ENCODE measurements at regions not wholly inside any gene's neighbourhood (a gene's known extent, or its start where the extent isn't known, plus 50 kb on each side); places are given as distances from the start of the nearest gene placed in this dataset.
A peak's percentile ranks its signal among the peaks of the same experiment; 100 is the strongest.
"Not testable (repeated sequence)": the region's sequence is repeated elsewhere in the genome, so short reads cannot be mapped to it uniquely, and the experiment has no call there.

- in situ Hi-C loops (cut with HindIII; ENCODE audit: low pct_unique_long_range_greater_than_20kb, low sequenced_read_pairs), result no loop called here
- no peak for DNase-seq (ENCODE audit: low read depth, low spot score)
Measured at GRCh38 chr10:23608926-23609325, 170.1 kb downstream of the OTUD1 start.

- DNase-seq (ENCODE audit: low read depth, low spot score), result peak; percentile 92
- in situ Hi-C loops (cut with HindIII; ENCODE audit: low pct_unique_long_range_greater_than_20kb, low sequenced_read_pairs), result no loop called here
Measured at GRCh38 chr10:23610626-23611307, 171.9 kb downstream of the OTUD1 start.

- in situ Hi-C loops (cut with HindIII; ENCODE audit: low pct_unique_long_range_greater_than_20kb, low sequenced_read_pairs), result no loop called here
Measured at GRCh38 chr10:23611308-23612029, 172.6 kb downstream of the OTUD1 start.

GRCh38 chr10:23613900-23614299 is 175.0 kb downstream of the OTUD1 start:
- in situ Hi-C loops (cut with HindIII; ENCODE audit: low pct_unique_long_range_greater_than_20kb, low sequenced_read_pairs), result no loop called here
- DNase-seq (ENCODE audit: low read depth, low spot score), result no peak

More at GRCh38 chr10:23611308-23612029, 172.6 kb downstream of the OTUD1 start:
- DNase-seq (ENCODE audit: low read depth, low spot score), result no peak

GRCh38 chr10:23614483-23614882 is 175.6 kb downstream of the OTUD1 start:
- in situ Hi-C loops (cut with HindIII; ENCODE audit: low pct_unique_long_range_greater_than_20kb, low sequenced_read_pairs), result no loop called here

GRCh38 chr10:23630376-23630775 is 191.5 kb downstream of the OTUD1 start:
- in situ Hi-C loops (cut with HindIII; ENCODE audit: low pct_unique_long_range_greater_than_20kb, low sequenced_read_pairs), result no loop called here
- DNase-seq (ENCODE audit: low read depth, low spot score), result no peak

More at GRCh38 chr10:23614483-23614882, 175.6 kb downstream of the OTUD1 start:
- DNase-seq (ENCODE audit: low read depth, low spot score), result no peak

- in situ Hi-C loops (cut with HindIII; ENCODE audit: low pct_unique_long_range_greater_than_20kb, low sequenced_read_pairs), result no loop called here
- no peak for DNase-seq (ENCODE audit: low read depth, low spot score)
Measured at GRCh38 chr10:23630885-23631284, 192.0 kb downstream of the OTUD1 start.

- no peak for DNase-seq (ENCODE audit: low read depth, low spot score)
- in situ Hi-C loops (cut with HindIII; ENCODE audit: low pct_unique_long_range_greater_than_20kb, low sequenced_read_pairs), result no loop called here
Measured at GRCh38 chr10:23643111-23643780, 204.4 kb downstream of the OTUD1 start.

- no peak for DNase-seq (ENCODE audit: low read depth, low spot score)
- in situ Hi-C loops (cut with HindIII; ENCODE audit: low pct_unique_long_range_greater_than_20kb, low sequenced_read_pairs), result no loop called here
Measured at GRCh38 chr10:23648618-23649017, 209.7 kb downstream of the OTUD1 start.

GRCh38 chr10:23656735-23657134 is 217.9 kb downstream of the OTUD1 start:
- in situ Hi-C loops (cut with HindIII; ENCODE audit: low pct_unique_long_range_greater_than_20kb, low sequenced_read_pairs), result no loop called here
- peak; percentile 46 for DNase-seq (ENCODE audit: low read depth, low spot score)

- no peak for DNase-seq (ENCODE audit: low read depth, low spot score)
- in situ Hi-C loops (cut with HindIII; ENCODE audit: low pct_unique_long_range_greater_than_20kb, low sequenced_read_pairs), result no loop called here
Measured at GRCh38 chr10:23657677-23658076, 218.8 kb downstream of the OTUD1 start.

GRCh38 chr10:23671866-23672265 is 233.0 kb downstream of the OTUD1 start:
- in situ Hi-C loops (cut with HindIII; ENCODE audit: low pct_unique_long_range_greater_than_20kb, low sequenced_read_pairs); DNase-seq (ENCODE audit: low read depth, low spot score): not testable (repeated sequence)

- in situ Hi-C loops (cut with HindIII; ENCODE audit: low pct_unique_long_range_greater_than_20kb, low sequenced_read_pairs), result no loop called here
- no peak for DNase-seq (ENCODE audit: low read depth, low spot score)
Measured at GRCh38 chr10:23675585-23675984, 236.7 kb downstream of the OTUD1 start.

- in situ Hi-C loops (cut with HindIII; ENCODE audit: low pct_unique_long_range_greater_than_20kb, low sequenced_read_pairs), result no loop called here
- DNase-seq (ENCODE audit: low read depth, low spot score), result no peak
Measured at GRCh38 chr10:23676296-23676695, 237.4 kb downstream of the OTUD1 start.

GRCh38 chr10:23686722-23687121 is 247.8 kb downstream of the OTUD1 start:
- DNase-seq (ENCODE audit: low read depth, low spot score), result peak; percentile 14
- in situ Hi-C loops (cut with HindIII; ENCODE audit: low pct_unique_long_range_greater_than_20kb, low sequenced_read_pairs), result no loop called here

- in situ Hi-C loops (cut with HindIII; ENCODE audit: low pct_unique_long_range_greater_than_20kb, low sequenced_read_pairs), result no loop called here
- DNase-seq (ENCODE audit: low read depth, low spot score), result no peak
Measured at GRCh38 chr10:23692736-23693135, 253.9 kb downstream of the OTUD1 start.

GRCh38 chr10:23693501-23693901 is 254.6 kb downstream of the OTUD1 start:
- no peak for DNase-seq (ENCODE audit: low read depth, low spot score)
- in situ Hi-C loops (cut with HindIII; ENCODE audit: low pct_unique_long_range_greater_than_20kb, low sequenced_read_pairs), result no loop called here

GRCh38 chr10:23693925-23694324 is 255.1 kb downstream of the OTUD1 start:
- in situ Hi-C loops (cut with HindIII; ENCODE audit: low pct_unique_long_range_greater_than_20kb, low sequenced_read_pairs), result no loop called here
- no peak for DNase-seq (ENCODE audit: low read depth, low spot score)
